PC-3 (cell line): ENCODE measurements at regions not wholly inside any gene's neighbourhood (a gene's known extent, or its start where the extent isn't known, plus 50 kb on each side); places are given as distances from the start of the nearest gene placed in this dataset.

Experiments
- EZH2 ChIP-seq: fragments of 300-600 bp; sonication (generic); IDR thresholded peaks from one replicate; pipeline ENCODE4 v1.6.1; 2017; ENCODE audit warnings: antibody characterized with exemption, mild to moderate bottlenecking, low read length; ENCODE audit not compliant: unreplicated experiment
- TF ChIP-seq, protein P1 (sequence below): fragments of 300-600 bp; sonication (generic); conservative IDR thresholded peaks from 2 replicates; pipeline ENCODE4 v1.5.1; 2017; ENCODE audit warnings: antibody characterized with exemption, low read depth, mild to moderate bottlenecking, low read length

GRCh38 chr18:10330428-10330827 is 124.0 kb upstream of the APCDD1 start:
- TF ChIP-seq, protein P1, sequence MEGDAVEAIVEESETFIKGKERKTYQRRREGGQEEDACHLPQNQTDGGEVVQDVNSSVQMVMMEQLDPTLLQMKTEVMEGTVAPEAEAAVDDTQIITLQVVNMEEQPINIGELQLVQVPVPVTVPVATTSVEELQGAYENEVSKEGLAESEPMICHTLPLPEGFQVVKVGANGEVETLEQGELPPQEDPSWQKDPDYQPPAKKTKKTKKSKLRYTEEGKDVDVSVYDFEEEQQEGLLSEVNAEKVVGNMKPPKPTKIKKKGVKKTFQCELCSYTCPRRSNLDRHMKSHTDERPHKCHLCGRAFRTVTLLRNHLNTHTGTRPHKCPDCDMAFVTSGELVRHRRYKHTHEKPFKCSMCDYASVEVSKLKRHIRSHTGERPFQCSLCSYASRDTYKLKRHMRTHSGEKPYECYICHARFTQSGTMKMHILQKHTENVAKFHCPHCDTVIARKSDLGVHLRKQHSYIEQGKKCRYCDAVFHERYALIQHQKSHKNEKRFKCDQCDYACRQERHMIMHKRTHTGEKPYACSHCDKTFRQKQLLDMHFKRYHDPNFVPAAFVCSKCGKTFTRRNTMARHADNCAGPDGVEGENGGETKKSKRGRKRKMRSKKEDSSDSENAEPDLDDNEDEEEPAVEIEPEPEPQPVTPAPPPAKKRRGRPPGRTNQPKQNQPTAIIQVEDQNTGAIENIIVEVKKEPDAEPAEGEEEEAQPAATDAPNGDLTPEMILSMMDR: no peak
- TF ChIP-seq EZH2: no peak
